ENCODE measurements at regions not wholly inside any gene's neighbourhood (a gene's known extent, or its start where the extent isn't known, plus 50 kb on each side); places are given as distances from the start of the nearest gene placed in this dataset.
"Not testable (repeated sequence)": the region's sequence is repeated elsewhere in the genome, so short reads cannot be mapped to it uniquely, and the experiment has no call there.

DNA sequence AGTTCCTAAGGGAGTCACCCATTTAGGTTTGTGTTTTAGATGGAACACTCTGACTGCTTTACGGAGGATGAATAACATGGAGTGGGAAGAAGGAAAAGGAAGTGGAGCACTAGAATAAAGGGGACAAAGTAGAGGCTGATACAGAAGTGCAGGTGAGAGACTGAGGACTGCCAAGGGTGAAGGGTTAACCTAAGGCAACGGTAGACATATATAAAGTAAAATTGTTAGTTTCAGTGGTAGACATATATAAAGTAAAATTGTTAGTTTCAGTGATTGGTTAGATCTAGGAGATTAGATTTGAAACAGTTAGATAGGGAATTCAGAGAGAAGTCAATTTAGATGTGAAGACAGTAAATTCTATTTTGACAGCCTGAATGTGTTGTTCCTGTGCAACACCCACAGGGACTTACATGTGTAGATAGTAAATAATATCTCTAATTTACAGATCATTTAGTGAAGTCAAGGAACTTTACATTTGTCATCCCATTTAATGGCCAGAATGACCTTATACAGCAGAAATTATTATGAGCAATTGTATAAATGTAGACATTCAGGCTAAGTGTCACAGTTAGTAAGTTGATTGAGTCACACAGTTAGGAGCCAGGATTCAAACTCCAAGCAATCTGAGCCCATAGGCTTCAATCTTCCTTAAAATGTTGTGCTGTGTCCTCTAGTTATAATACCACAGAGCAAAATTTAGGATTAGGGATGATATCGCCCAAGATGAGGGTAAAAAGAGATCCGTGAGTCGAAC is 270.8 kb upstream of the UBE2E3 start:
- FAIRE-seq, result no peak
- TF ChIP-seq POLR2A (IDR thresholded peaks at IDR 0.05; ENCODE audit: low read depth, low read length), result no peak

DNA sequence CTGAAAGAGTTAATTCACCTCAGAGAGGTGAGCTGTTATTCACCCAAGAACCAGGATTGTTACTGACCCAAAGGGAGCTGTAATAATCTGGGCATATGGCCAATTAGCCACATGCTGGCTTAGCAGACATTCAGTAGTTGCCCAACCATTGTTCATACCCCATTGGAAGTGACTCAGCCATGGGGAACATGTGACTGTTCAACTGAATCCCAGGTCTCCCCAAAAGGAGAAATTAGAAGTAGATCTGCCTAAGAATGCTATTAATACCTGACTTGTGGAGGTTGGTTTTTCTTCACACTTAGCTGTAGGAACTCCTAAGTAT is 272.6 kb upstream of the UBE2E3 start:
- DNase-seq (ENCODE audit: insufficient read length, low spot score) (peak; percentile 9), FAIRE-seq (peak; percentile 99)
- TF ChIP-seq POLR2A (IDR thresholded peaks at IDR 0.05; ENCODE audit: low read depth, low read length), result no peak

More for the DNA sequence above, 270.8 kb upstream of the UBE2E3 start:
- no peak for DNase-seq (ENCODE audit: insufficient read length, low spot score)

DNA sequence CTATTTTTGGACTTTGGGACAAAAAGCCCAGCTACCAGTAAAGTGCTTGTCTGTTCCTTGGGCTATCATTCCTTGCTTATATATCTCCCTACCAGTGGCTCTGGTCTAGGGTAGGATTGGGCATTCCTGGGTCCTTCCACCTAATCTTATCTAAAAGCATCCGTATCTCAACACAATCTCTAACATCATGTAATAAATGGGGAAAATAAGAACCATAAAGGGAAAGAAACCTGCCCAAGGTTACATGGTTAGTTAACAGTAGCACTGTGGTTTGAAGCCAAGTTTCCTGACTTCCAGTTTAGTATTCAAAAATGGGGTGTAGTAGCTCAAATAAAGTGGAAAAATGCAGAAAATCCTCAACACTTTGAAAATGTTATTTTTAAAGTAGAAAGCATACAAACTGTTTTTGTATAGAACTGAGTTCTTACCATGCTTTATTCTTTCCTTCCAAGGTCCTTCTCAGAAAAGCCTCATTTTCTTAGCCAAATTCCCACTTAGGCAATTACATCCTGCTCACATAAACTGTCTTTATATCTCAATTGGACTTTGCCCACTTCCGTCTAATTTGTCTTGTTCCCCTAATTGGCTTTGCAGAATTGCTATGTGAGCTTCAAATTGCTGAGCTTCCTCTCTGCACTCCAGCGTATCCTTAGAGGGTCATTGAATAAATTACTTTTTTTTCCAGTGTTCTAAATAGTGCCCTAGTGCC is 273.1 kb upstream of the UBE2E3 start:
- FAIRE-seq (no peak), DNase-seq (ENCODE audit: insufficient read length, low spot score) (no peak)
- no peak for TF ChIP-seq POLR2A (IDR thresholded peaks at IDR 0.05; ENCODE audit: low read depth, low read length)

DNA sequence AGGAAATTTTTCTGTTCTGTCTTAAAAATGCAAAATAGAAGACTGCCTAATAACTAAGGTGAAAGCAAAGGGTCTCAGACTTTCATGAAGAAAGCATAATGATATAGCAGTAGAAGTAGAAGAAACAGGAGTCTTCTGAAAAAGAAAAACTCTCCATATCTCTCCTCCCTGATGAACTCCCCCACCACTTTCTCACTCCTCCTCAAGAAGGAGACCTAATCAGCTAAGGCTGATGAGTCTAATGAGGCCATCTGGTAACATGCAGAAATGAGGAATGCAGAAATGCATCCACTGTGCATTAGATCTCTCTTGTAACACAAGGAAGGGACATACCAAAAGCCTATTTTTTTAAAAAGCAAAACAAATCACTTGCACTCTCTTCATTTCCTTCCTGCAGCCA is 273.7 kb upstream of the UBE2E3 start:
- FAIRE-seq, result peak; percentile 55

DNA sequence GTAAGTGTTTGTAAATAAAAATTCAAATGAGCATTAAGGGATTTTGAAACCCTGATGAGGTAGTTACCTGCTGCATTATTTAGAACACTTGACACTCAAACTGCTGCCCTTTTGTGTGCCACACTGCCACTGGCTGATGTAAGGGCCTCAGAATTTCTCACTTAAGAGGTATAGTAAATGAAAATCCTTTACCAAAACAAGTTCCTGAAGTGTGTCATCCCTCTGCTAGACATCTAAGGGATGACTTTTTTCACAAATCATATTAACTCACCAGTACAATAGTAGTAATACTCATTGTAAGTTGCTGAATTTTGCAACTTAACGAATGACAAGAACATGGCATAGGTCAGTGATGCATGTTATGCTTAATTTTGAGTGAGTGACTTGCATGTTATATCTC is 274.9 kb upstream of the UBE2E3 start:
- peak; percentile 88 for FAIRE-seq
- DNase-seq (ENCODE audit: insufficient read length, low spot score), result no peak
- no peak for TF ChIP-seq POLR2A (IDR thresholded peaks at IDR 0.05; ENCODE audit: low read depth, low read length)

More for the DNA sequence above, 273.7 kb upstream of the UBE2E3 start:
- TF ChIP-seq POLR2A (IDR thresholded peaks at IDR 0.05; ENCODE audit: low read depth, low read length), result no peak
- DNase-seq (ENCODE audit: insufficient read length, low spot score), result no peak

DNA sequence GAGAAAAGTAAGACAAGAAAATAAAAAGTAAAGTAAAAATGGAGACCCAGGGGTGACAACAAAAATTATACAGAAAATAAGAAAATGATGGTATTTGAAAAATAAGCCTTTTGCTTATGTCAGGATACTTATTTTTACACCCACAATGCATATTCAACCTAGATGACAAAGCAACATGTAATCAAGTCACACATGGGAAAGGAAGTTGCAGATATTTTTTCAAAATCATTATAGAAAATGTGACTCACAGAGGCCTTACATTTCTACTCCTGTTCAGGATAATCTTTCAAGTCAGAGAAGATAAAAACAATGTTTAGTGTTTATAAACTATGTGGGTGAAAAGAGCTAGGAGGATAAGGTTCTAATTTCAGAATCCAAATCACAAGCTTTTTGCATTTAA is 275.3 kb upstream of the UBE2E3 start:
- FAIRE-seq (peak; percentile 80), DNase-seq (ENCODE audit: insufficient read length, low spot score) (no peak)
- no peak for TF ChIP-seq POLR2A (IDR thresholded peaks at IDR 0.05; ENCODE audit: low read depth, low read length)

DNA sequence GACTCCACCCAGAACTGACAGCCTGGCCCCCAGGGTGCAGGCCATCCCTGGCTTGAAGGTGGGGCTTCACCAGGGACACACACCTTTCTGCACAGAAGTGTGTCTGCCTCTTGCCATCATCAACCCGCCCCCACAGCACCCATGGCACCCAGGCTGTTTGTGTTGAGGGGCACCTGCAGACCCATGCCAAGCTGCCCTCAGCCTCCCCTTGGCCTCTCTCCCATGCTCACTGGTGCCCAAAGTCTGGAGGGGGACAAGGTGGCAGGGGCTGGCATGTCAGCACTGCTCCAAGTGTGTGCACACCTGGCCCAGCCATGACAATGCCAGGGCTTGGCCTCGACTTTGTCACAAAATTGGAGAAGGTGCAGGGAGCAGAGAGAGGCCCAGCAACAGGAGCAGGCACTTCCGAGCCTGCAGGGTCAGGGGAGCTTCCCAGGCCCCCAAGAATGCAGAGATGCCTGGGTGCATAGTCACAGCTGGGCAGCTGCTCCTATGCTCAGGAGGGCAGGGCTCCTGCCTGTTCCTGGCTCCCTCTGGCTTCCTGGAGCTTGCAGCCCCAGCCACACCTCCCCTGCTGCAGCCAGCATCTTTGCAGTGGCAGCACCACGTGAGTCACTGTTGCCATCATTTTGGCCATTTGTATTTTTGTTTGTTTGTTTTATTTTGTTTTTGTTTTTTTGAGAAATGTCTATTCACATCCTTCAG is 280.6 kb upstream of the UBE2E3 start:
- no peak for TF ChIP-seq POLR2A (IDR thresholded peaks at IDR 0.05; ENCODE audit: low read depth, low read length)
- no peak for DNase-seq (ENCODE audit: insufficient read length, low spot score)
- peak; percentile 81 for FAIRE-seq

DNA sequence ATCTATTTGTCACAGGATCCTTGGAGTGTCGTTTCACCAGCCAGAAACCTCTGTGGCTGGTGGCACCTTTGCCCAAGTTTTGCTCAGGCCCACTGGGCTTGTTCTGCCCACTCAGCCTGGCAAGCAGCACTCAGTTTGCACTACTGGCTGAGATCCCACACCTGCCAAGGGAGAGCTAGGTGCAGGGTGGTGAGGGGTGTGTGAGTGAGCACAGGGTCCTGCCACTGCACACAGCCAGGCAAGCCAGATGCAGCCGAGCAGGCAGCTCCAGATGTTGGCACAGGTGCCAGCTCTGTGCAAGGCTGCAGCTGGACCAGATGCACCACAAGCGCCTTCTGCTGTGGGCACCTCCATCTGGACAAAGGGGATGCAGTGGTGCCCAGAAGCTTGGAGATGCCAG is 281.7 kb upstream of the UBE2E3 start:
- no peak for TF ChIP-seq POLR2A (IDR thresholded peaks at IDR 0.05; ENCODE audit: low read depth, low read length)
- DNase-seq (ENCODE audit: insufficient read length, low spot score) (no peak), FAIRE-seq (no peak)

DNA sequence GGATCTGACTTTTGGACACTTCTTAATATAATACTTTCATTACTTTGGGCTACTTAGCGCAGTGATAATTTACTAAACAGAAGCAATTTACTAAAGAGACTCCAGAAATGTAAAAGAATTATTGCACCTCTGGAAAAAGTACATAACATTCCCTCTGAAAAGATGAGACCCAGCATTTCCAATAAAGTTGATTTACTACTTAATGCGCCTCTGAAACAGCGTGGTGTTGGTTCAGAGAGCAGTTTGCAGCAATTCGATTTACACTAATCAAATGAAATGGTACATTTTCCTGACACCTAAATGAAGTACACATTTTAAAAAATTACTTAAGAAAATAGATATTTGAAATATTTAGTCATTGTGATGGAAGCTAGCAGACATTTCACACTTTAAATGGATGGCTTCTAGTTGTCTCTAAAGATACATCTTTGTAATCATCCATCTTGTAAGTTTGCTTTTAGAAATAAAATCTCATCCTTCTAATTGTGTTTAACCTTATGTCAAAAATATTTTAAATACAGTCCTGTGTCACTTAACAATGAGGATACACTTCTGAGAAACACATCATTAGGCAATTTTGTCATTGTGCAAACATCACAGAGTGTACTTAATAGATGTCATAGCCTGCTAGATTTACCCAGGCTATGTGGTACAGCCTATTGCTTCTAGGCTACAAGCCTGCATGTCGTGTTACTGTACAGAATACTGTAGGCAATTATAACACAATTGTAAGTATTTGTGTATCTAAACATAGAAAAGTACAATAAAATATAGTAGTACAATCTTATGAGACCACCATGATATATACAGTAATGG is 284.6 kb upstream of the UBE2E3 start:
- FAIRE-seq (peak; percentile 65), DNase-seq (ENCODE audit: insufficient read length, low spot score) (no peak)
- TF ChIP-seq POLR2A (IDR thresholded peaks at IDR 0.05; ENCODE audit: low read depth, low read length), result no peak

DNA sequence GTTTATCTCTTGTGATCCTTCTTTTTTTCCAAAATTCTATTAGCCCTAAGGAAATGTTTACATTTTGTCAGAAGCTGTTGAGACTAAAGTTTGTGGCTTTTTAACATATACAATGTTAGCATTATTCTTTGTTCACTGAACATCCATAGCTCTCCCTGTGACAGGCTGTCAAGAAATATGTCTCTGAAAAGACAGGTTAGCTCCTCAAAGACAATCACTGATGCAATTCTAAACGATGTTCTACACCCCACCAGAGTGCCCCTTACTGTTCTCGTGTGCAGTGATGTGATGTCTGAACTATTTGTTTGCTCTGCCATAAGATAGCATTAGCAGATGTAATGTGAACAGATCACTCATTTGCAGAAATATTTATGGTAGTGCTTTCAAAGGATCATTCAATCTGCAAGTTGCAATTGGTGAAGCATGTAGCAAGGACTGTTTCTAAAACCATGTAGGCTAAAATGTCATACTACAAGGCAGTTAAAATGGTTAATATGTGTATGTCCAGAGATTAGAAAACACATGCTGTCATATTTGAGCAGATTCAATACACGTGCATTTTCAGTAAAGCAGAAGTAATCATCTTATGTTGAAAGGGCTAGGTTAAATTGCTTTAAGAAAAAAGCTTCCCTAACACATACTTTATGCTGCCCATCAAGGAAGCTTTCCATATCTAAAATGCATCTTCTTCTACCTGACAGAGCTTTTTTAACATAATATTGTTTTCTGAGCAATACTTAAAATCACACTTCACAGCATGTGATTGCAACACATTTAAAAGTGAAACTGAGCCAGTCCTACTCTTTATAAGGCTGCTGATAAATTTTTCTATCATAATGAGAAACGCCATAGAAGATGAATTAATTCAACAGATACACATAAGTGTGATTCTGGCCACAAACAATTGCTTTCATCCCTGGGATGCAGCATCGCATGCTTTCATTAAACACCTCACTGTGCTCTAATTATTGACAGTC is 285.7 kb upstream of the UBE2E3 start:
- FAIRE-seq (peak; percentile 36), DNase-seq (ENCODE audit: insufficient read length, low spot score) (no peak)
- no peak for TF ChIP-seq POLR2A (IDR thresholded peaks at IDR 0.05; ENCODE audit: low read depth, low read length)

DNA sequence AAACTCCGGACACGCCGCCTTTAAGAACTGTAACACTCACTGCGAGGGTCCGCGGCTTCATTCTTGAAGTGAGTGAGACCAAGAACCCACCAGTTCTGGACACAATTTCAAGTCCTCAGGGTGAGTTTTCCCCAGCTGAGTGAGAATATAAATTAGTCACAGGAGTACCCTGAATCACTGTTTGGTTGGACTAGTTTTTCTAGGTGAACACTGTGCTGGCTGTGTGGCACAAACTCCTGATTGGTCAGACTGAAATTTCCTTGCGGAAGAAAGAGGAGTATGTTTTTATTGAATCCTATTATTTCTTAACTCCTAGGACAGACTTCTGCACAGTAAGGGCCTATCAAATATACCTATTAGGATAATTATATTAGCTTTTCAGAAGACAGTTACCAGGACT is 288.1 kb upstream of the UBE2E3 start:
- no peak for DNase-seq (ENCODE audit: insufficient read length, low spot score)
- no peak for FAIRE-seq
- TF ChIP-seq POLR2A (IDR thresholded peaks at IDR 0.05; ENCODE audit: low read depth, low read length), result no peak

DNA sequence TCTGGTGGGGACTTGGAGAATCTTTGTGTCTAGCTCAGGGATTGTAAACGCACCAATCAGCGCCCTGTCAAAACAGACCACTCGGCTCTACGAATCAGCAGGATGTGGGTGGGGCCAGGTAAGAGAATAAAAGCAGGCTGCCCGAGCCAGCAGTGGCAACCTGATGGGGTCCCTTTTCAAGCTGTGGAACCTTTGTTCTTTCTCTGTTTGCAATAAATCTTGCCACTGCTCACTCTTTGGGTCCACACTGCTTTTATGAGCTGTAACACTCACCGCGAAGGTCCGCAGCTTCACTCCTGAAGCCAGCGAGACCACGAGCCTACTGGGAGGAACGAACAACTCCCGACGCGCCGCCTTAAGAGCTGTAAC is 288.6 kb upstream of the UBE2E3 start:
- not testable (repeated sequence) for DNase-seq (ENCODE audit: insufficient read length, low spot score); FAIRE-seq

DNA sequence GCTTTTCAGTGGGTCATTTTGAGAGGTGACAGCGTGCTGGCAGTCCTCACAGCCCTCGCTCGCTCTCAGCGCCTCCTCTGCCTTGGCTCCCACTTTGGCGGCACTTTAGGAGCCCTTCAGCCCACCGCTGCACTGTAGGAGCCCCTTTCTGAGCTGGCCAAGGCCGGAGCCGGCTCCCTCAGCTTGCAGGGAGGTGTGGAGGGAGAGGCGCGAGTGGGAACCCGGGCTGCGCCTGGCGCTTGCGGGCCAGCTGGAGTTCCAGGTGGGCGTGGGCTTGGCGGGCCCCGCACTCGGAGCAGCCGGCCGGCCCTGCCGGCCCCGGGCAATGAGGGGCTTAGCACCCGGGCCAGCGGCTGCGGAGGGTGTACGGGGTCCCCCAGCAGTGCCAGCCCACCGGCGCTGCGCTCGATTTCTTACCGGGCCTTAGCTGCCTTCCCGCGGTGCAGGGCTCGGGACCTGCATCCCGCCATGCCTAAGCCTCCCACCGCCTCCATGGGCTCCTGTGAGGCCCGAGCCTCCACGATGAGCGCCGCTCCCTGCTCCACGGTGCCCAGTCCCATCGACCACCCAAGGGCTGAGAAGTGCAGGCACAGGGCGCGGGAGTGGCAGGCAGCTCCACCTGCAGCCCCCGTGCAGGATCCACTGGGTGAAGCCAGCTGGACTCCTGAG is 289.1 kb upstream of the UBE2E3 start:
- not testable (repeated sequence) for DNase-seq (ENCODE audit: insufficient read length, low spot score); FAIRE-seq

Measured in H54 (cell line).